AG10803 (cell line): ENCODE measurements at regions not wholly inside any gene's neighbourhood (a gene's known extent, or its start where the extent isn't known, plus 50 kb on each side); places are given as distances from the start of the nearest gene placed in this dataset.

Experiments
- DNase-seq: peaks from one replicate; pipeline ENCODE4 v3.0.0; 2010; ENCODE audit warnings: low read depth
- H3K4me3 ChIP-seq: 2 replicates; pipeline ENCODE4 v1.5.1; 2011; ENCODE audit warnings: mild to moderate bottlenecking, low read length, control low read depth
- TF ChIP-seq, protein P1 (sequence below): conservative IDR thresholded peaks from 2 replicates; pipeline ENCODE4 v1.5.1; 2011; ENCODE audit warnings: mild to moderate bottlenecking, low read length, control low read depth, inconsistent platforms

DNA sequence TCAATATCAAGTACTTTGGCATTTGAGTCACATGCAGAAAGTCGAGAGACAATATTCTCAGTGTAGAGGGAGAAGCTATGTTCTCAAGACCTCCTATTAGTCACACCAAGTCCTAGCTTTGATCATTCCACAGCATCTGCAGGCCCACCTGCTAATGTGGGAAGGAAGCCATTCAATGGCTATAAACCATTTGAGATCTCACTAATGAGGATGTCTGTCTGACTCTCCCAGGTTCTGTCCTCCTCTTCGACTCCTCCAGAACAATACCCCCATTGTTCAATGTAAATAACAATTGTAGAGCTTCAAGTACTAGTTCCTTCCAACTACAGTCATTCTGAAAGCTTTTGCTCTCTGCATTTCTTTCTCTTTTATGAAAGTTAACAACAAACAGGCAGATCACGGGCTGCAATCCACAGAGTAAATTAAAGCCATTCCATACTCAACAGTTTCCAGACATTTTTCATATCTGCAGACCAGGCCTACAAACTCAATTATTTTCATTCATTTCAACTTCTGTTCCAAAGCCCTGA is 140.2 kb upstream of the EDNRA start:
- no peak overlapping the region for H3K4me3 ChIP-seq
- TF ChIP-seq, protein P1, sequence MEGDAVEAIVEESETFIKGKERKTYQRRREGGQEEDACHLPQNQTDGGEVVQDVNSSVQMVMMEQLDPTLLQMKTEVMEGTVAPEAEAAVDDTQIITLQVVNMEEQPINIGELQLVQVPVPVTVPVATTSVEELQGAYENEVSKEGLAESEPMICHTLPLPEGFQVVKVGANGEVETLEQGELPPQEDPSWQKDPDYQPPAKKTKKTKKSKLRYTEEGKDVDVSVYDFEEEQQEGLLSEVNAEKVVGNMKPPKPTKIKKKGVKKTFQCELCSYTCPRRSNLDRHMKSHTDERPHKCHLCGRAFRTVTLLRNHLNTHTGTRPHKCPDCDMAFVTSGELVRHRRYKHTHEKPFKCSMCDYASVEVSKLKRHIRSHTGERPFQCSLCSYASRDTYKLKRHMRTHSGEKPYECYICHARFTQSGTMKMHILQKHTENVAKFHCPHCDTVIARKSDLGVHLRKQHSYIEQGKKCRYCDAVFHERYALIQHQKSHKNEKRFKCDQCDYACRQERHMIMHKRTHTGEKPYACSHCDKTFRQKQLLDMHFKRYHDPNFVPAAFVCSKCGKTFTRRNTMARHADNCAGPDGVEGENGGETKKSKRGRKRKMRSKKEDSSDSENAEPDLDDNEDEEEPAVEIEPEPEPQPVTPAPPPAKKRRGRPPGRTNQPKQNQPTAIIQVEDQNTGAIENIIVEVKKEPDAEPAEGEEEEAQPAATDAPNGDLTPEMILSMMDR, result no peak
- peak; percentile 42 for DNase-seq

GRCh38 chr4:147343692-147344091 is 137.2 kb upstream of the EDNRA start:
- TF ChIP-seq, protein P1, result no peak
- no peak for DNase-seq
- H3K4me3 ChIP-seq, result no peak overlapping the region

DNA sequence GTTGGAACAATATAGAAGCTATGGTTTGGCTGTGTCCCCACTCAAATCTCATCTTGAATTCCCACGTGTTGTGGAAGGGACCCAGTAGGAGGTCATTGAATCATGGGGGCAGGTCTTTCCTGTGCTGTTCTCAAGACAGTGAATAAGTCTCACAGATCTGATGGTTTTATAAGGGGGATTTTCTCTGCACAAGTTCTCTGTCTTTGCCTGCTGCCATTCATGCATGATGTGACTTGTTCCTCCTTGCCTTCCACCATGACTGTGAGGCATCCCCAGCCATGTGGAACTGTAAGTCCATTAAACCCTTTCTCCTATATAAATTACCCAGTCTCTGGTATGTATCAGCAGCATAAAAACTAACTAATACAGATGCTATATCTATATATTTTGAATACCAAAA is 135.2 kb upstream of the EDNRA start:
- H3K4me3 ChIP-seq, result no peak overlapping the region
- no peak for DNase-seq
- TF ChIP-seq, protein P1, result no peak

DNA sequence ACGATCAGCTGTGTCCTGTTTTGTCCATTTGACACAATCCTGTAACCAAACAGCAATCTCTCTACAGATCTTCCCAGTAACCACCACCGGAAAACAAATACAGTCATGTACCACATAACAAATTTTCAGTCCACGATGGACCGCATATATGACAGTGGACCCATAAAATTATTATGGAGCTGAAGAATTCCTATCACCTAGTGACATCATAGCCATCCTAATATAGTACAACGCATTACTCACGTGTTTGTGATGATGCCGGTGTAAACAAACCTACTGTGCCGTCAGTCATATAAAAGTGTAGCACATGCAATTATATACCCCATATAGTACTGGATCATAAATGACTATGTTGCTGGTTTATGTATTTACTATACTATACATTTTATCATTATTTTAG is 133.7 kb upstream of the EDNRA start:
- no peak overlapping the region for H3K4me3 ChIP-seq
- TF ChIP-seq, protein P1, result no peak
- no peak for DNase-seq

- TF ChIP-seq, protein P1, result no peak
- H3K4me3 ChIP-seq, result no peak overlapping the region
- DNase-seq, result no peak
These were observed 131.7 kb upstream of the EDNRA start for GRCh38 chr4:147349193-147349592.

GRCh38 chr4:147351083-147351787 is 129.7 kb upstream of the EDNRA start:
- H3K4me3 ChIP-seq, result no peak overlapping the region
- no peak for DNase-seq
- TF ChIP-seq, protein P1, result no peak

DNA sequence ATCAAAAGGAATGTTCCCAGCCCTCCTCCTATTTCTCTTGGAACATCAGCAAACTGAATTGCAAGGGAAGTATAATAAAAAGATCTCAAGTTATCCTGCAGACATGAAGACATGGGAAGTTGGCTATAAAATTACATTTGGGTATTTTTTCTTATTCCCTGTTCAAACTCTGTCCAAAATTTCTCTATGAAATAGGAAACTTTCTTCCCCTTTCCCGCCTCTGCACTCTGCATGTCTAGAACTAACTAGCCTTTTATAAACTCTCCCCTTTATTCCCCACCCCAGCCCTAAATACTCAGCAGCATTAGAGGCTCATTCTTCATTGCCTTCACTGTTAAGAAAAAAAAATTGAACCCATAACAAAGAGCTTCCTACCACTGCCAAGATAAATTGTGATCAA is 126.7 kb upstream of the EDNRA start:
- TF ChIP-seq, protein P1, result no peak
- no peak overlapping the region for H3K4me3 ChIP-seq
- DNase-seq, result no peak
